ENCODE measurements at regions not wholly inside any gene's neighbourhood (a gene's known extent, or its start where the extent isn't known, plus 50 kb on each side); places are given as distances from the start of the nearest gene placed in this dataset.

GRCh38 chr3:180277041-180277440, 240.3 kb upstream of the PEX5L start:
- TF ChIP-seq CTCF (conservative IDR thresholded peaks at IDR 0.05; ENCODE audit: low read depth in 2 of 2): no peak
- TF ChIP-seq REST (IDR thresholded peaks at IDR 0.05; ENCODE audit: unreplicated experiment): no peak
- TF ChIP-seq EZH2 (IDR thresholded peaks at IDR 0.05; ENCODE audit: low read depth, unreplicated experiment): no peak
- TF ChIP-seq EZH2phosphoT487 (IDR thresholded peaks at IDR 0.05; ENCODE audit: unreplicated experiment): no peak

Data from GM23338 (cell line).